Effector memory CD8-positive, alpha-beta T cell (primary cell): ENCODE measurements at regions not wholly inside any gene's neighbourhood (a gene's known extent, or its start where the extent isn't known, plus 50 kb on each side); places are given as distances from the start of the nearest gene placed in this dataset.

Source experiments
- ATAC-seq: fragments of 150-1000 bp; cut with Tn5 transposase; replicated peaks from 2 replicates; pipeline ENCODE4 v1.10.0; 2021; ENCODE audit warnings: mild to moderate bottlenecking, moderate library complexity
- DNase-seq, 3 experiments: peaks; one replicate each; pipeline ENCODE4 v3.0.0; 2021
- H3K27ac Mint-ChIP-seq, 2 donors: one replicate each; pipeline ENCODE4 v1.8.0; 2022; ENCODE audit warnings: mild to moderate bottlenecking in 2 of 2, mixed read lengths in 2 of 2, moderate library complexity in 2 of 2
- H3K27me3 Mint-ChIP-seq, 2 donors: one replicate each; pipeline ENCODE4 v1.8.0; 2022; ENCODE audit warnings: mixed read lengths in 2 of 2
- H3K36me3 Mint-ChIP-seq: one replicate; pipeline ENCODE4 v1.8.0; 2022; ENCODE audit warnings: mild to moderate bottlenecking, moderate library complexity, mixed read lengths; ENCODE audit not compliant: insufficient read depth
- H3K4me1 Mint-ChIP-seq, 2 donors: one replicate each; pipeline ENCODE4 v1.8.0; 2022; ENCODE audit warnings: low read depth in 2 of 2, mixed read lengths in 2 of 2
- H3K4me3 Mint-ChIP-seq, 2 donors: one replicate each; pipeline ENCODE4 v1.8.0; 2022; ENCODE audit warnings: mild to moderate bottlenecking in 2 of 2, mixed read lengths in 2 of 2, moderate library complexity in 2 of 2
- H3K9me3 Mint-ChIP-seq, 2 donors: one replicate each; pipeline ENCODE4 v1.8.0; 2022; ENCODE audit warnings: mixed read lengths in 2 of 2

DNA sequence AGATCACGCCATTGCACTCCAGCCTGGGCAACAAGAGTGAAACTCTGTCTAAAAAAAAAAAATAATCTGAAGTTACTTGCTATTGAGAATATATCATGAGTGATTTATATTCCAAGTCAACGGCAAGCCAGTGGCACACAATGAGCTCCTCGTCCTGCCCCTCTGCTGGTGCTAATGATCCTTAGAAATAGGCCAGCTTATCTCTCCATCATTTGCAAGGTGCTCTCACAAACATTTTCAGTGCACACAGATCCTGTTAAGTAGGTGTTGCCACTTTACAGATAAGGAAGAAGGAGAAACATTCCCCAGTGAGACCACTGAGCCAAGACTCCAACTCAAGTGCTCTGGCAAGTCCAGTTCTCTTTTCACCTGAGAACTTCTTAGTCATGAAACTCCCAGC is 91.3 kb upstream of the GPR45 start:
- Mint-ChIP-seq H3K36me3 (no peaks in the 10 kb centered on the region), H3K4me3 (no peak overlapping the region), H3K9me3 (no peaks in the 10 kb centered on the region), H3K4me1 (peaks cover 0 to 6% of the 10 kb centered on the region in 2 donors), H3K27ac (no peak overlapping the region), H3K27me3 (peaks cover 28 to 64% of the 10 kb centered on the region in 2 donors)
- DNase-seq (no peak), ATAC-seq (no peak)

DNA sequence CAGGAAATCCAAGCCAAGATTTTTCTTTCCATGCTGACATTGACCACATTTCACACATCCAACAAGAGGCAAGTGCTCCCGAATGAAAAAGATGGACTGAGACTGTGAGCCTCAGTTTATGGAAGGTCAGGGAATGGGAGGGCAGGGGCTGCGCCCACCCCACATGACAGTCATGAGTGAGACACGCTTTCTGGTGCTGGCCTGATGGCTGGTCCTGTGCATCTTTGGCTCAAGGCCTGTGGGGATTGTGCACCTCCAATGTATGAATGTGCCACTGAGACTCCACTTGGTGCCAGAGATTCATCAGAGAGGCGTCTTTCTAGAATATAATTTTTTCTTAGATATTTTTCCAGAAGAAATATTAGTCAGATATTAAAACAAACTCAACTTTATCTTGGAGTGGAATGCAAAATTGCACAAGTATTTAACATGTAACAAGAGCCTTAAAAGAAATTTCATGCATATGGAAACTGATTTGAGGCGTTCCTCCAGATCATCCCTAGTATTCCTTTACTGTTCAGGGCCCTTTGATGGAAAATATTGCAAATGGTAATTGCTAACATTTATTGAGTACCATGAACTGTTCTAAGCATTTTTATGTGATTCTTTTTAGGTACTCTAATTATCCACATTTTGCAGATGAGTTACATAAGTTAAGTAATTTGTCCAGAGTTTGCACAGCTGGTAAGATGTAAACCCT is 87.3 kb upstream of the GPR45 start:
- Mint-ChIP-seq H3K27me3 (peaks cover 33 to 61% of the 10 kb centered on the region in 2 donors), H3K27ac (no peak overlapping the region), H3K4me3 (no peak overlapping the region), H3K9me3 (peaks cover 0 to 25% of the 10 kb centered on the region in 2 donors), H3K36me3 (no peaks in the 10 kb centered on the region), H3K4me1 (no peaks in the 10 kb centered on the region)
- ATAC-seq (no peak), DNase-seq (no peak)

DNA sequence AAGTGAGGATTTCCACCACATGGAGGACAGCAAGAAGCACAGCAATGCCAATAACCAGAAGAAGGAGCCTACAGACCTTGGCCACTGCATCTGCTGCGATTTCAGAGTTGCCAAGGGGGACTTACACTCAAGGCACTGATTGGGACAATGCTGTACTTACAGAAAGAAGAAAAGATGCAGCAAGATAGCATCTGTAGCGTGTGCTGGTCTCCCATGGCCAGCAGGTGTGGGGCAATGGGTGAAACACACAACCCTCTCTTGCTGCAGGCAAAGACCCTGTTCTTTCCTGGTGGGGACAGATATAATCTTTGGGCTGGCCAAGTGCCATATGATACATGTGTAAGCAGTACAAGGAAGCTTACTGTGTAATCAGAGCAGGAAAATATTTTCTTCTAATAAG is 85.4 kb upstream of the GPR45 start:
- no peak for ATAC-seq
- H3K4me1 Mint-ChIP-seq = no peaks in the 10 kb centered on the region

DNA sequence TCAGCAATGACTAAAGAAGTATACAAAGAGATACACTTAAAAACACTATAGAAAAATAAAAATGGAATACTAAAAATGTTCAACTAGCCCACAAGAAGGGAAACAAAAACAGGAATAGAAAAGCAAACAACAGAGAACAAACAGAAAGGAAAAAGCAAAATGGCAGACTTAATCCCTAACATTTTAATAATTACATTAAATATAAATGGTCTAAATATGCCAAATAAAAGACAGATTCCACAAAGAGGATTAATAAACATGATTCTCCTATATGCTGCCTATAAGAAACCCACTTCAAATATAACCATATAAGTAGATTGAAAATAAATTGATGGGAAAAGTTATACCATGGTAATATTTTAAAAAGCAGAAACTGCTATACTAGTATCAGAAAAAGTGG is 83.5 kb upstream of the GPR45 start:
- ATAC-seq = no peak
- Mint-ChIP-seq H3K27me3 (peaks cover 22 to 45% of the 10 kb centered on the region in 2 donors), H3K4me1 (no peaks in the 10 kb centered on the region), H3K36me3 (no peaks in the 10 kb centered on the region), H3K9me3 (peaks cover 0 to 25% of the 10 kb centered on the region in 2 donors), H3K27ac (no peak overlapping the region), H3K4me3 (no peak overlapping the region)
- no peak for DNase-seq

More for the DNA sequence above, 85.4 kb upstream of the GPR45 start:
- H3K27ac Mint-ChIP-seq = no peak overlapping the region
- peaks cover 0 to 25% of the 10 kb centered on the region in 2 donors for H3K9me3 Mint-ChIP-seq
- no peak for DNase-seq
- peaks cover 33 to 58% of the 10 kb centered on the region in 2 donors for H3K27me3 Mint-ChIP-seq
- no peaks in the 10 kb centered on the region for H3K36me3 Mint-ChIP-seq
- H3K4me3 Mint-ChIP-seq = no peak overlapping the region

DNA sequence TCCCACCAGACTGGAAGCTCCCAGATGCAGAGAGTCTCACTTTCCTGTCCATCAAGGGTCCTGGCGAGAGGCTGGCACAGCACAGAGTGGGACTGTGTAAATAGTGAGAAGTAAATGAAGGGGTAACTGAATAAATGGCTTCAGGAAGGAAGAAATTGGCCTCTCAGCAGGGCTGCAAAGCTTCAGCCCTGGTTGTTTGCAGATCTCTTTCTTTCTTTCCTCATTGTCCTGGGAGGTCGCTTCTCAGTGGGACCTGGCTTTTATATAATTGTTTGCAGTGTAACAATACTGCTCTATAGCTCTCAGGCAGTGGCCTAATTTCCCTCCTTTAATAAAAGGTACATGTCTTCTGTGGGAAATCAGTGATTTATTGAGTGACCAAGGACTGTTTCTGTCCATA is 74.9 kb upstream of the GPR45 start:
- no peaks in the 10 kb centered on the region for H3K36me3 Mint-ChIP-seq
- no peak for ATAC-seq
- H3K4me3 Mint-ChIP-seq = no peak overlapping the region
- H3K27ac Mint-ChIP-seq = no peak overlapping the region
- no peaks in the 10 kb centered on the region for H3K9me3 Mint-ChIP-seq
- peaks cover 6 to 23% of the 10 kb centered on the region in 2 donors for H3K27me3 Mint-ChIP-seq
- H3K4me1 Mint-ChIP-seq = peaks cover 2 to 3% of the 10 kb centered on the region in 2 donors
- DNase-seq = no peak

DNA sequence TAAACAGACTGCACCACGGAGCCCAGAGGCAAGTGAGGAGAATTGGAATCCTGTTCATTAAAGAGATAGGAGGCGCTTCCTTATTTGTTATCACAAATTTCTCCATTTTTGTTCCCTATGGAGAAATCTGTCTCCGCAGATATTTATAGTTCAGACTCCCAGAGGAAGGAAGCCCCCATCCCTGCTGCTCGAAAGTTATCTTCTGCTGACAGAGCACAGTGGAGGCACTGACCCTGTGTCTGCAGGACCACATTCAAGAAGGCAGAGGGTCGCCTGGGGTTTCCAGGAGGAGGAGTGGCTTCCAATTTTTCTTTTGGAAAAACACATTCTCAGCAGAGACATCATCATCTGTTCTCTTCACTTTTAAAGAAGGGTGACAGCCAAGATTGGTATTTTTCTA is 73.0 kb upstream of the GPR45 start:
- DNase-seq = no peak
- Mint-ChIP-seq H3K27me3 (peaks cover 6 to 27% of the 10 kb centered on the region in 2 donors), H3K9me3 (no peaks in the 10 kb centered on the region), H3K4me1 (peaks cover 2 to 3% of the 10 kb centered on the region in 2 donors), H3K36me3 (no peaks in the 10 kb centered on the region), H3K4me3 (no peak overlapping the region), H3K27ac (no peak overlapping the region)
- no peak for ATAC-seq

DNA sequence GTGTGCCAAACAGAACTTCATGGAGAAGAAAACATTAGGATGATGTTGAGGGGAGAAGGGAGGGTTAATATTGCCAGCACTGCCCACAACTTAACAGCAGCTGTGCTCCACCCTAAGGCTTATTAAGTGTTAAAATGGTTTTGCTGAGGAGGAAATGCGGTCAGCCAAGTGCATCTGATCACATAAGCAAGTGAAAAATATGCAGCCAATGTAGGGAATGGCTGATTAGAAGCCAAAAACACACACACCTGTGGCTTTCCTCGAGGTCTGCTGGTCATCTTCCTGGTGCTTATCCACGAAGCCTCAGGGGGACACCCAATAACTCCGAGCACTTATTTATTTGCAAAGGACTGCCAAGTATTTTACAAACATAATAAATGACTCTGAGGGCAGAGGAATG is 66.3 kb upstream of the GPR45 start:
- ATAC-seq (peak; percentile 77), DNase-seq (no peak)
- H3K27me3 Mint-ChIP-seq = peaks cover 0 to 43% of the 10 kb centered on the region in 2 donors
- H3K9me3 Mint-ChIP-seq = no peaks in the 10 kb centered on the region
- H3K27ac Mint-ChIP-seq = peak overlapping the region; percentile 69 to 70
- H3K4me1 Mint-ChIP-seq = peaks cover 22 to 25% of the 10 kb centered on the region in 2 donors
- H3K36me3 Mint-ChIP-seq = no peaks in the 10 kb centered on the region
- peak overlapping the region; percentile 53 to 55 for H3K4me3 Mint-ChIP-seq

DNA sequence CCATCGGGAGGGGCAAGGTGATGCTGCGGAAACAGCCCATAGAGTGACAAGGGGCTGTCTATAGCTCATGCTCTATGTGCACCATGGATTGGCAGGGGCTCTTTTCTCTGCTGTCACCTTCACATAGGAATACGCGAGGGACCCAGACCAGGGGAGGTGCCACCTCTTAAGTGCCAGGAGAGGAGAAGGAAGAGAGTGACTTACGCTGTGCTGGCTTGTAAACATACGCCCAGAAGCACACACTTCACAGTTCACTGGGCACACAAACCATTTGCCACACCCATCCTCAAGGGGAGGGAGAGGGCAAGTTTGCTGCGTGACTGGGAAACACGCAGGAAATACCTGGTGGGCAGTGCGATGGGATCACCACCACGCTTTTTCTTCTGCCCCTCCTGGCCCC is 65.1 kb upstream of the GPR45 start:
- Mint-ChIP-seq H3K4me1 (peaks cover 22% of the 10 kb centered on the region in 2 donors), H3K4me3 (peak overlapping the region; percentile 34 to 53), H3K9me3 (no peaks in the 10 kb centered on the region), H3K36me3 (no peaks in the 10 kb centered on the region), H3K27me3 (peaks cover 0 to 38% of the 10 kb centered on the region in 2 donors), H3K27ac (peak overlapping the region; percentile 69 to 70)
- DNase-seq (no peak), ATAC-seq (peak; percentile 39)

DNA sequence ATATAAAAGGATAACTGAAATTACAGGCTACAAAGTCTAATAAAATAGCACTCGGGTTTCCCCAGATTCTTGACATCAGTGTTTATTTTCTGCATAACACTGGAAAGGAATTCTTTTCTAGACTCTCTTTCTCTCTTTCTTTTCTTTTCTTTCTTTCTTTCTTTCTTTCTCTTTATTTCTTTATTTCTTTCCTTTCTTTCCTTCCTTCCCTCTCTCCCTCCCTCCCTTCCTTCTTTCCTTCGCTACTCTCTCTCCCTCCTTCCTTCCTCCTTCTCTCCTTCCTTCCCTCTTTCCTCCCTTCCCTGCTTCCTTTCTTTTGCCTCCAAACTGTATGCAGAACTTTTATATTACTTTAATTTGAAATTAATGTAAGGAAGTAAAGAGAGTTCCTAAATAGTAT is 64.5 kb upstream of the GPR45 start:
- H3K4me3 Mint-ChIP-seq = peak overlapping the region in 1 of 2 donors; percentile 34
- H3K9me3 Mint-ChIP-seq = no peaks in the 10 kb centered on the region
- no peak for ATAC-seq
- H3K27me3 Mint-ChIP-seq = peaks cover 0 to 42% of the 10 kb centered on the region in 2 donors
- DNase-seq = no peak
- no peaks in the 10 kb centered on the region for H3K36me3 Mint-ChIP-seq
- peaks cover 22% of the 10 kb centered on the region in 2 donors for H3K4me1 Mint-ChIP-seq
- peak overlapping the region in 1 of 2 donors; percentile 69 for H3K27ac Mint-ChIP-seq

DNA sequence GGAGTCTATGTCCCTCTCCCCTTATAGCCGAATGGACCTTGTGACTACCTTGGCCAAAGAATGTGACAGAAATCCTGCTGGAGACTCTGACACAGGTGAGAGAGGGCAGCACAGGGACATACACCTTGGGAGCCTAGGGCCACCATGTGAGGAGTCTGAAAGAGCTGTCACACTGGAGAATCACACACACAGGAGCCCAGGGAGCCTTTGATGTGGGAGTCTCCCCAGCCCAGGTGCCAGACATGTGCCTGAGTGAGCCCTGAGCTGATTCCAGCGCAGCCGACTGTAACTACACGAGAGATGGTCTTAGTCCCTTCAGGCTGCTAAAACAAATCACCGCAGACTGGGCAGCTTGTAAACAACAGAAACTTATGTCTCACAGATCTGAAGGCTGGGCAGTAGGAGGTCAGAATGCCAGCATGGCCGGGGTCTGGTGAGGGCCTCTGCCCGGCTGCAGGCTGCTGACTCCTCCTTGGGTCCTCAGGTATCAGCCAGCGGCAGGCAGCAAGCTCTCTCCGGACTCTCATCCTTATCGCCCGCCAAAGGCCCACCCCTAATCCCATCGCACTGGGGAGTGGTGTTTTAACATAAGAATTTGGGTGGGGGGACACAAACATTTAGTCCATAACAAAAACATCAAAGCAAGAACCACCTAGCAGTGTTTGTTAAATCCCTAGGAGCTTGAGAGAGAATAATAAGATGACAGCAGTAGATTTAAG is 63.8 kb upstream of the GPR45 start:
- Mint-ChIP-seq H3K4me3 (no peak overlapping the region), H3K36me3 (no peaks in the 10 kb centered on the region), H3K9me3 (no peaks in the 10 kb centered on the region), H3K27ac (no peak overlapping the region), H3K4me1 (peaks cover 22% of the 10 kb centered on the region in 2 donors), H3K27me3 (peaks cover 6 to 49% of the 10 kb centered on the region in 2 donors)
- ATAC-seq (no peak), DNase-seq (no peak)

DNA sequence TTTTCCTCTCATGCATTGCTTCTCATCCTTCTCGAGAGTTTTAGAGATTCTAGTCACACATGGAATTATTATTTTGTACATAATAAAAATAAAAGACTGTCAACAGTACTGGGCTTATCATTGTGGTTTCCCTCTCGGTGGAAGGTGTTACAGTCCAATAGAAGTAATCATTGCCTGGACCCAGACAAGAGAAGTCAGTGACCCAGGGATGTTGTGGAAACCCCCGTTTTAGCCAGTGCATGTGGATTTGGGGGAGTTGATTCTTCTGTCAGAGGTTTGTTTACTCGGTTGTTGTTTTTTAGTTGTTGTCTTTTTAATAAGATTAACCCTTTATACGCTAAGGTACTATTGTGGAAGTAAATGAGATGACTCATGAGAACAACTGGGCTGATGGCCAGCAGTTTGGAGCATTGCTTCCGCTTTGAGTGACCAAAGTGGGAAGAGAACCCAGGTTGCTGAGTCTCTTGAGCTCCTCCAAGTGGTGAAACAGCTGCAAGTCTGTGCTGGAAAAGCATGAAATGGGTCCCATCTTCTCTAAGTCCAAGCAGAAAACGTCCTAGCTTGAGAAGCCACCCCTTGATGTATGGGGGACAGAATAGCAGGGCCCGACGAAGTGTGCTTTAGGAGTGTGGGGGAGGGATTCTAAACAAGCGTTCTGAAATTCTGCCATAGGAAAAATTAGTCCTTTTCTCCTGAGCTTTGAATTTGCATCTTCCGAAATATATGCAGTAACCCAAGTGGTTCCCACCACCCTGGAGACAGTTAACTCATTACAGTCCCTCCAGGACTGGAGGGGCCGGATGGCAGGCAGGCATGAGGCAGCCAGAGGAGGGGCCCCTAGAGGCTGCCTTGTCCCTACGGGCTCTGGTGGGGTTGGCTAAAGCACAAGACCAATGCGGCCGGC is 61.8 kb upstream of the GPR45 start:
- Mint-ChIP-seq H3K27me3 (peaks cover 18 to 52% of the 10 kb centered on the region in 2 donors), H3K27ac (no peak overlapping the region), H3K4me1 (peaks cover 10 to 14% of the 10 kb centered on the region in 2 donors), H3K36me3 (no peaks in the 10 kb centered on the region), H3K9me3 (no peaks in the 10 kb centered on the region), H3K4me3 (no peak overlapping the region)
- ATAC-seq = no peak
- no peak for DNase-seq

DNA sequence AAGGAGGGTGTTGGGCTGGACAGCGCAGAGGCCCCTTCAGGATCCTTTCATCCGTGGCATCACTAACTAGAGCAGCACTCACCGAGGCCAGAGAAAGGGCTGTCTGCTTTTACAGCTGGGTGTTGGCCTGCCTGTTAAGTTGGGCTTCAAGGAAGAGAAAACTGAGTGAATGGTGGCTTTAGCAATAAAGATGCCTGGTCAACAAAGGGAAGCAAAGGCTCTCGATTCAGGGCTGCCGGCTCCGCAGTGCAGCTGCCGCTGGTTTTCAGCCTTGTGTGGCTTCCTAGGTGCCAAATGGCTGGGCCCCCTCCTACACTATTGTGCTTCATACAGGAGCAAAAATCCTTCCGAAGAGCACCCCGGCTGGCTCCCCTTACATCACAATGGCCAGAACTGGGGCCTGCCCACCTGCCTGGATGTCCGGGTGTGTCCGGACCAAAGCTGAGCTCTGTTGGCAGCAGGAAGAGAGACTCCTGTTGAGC is 61.0 kb upstream of the GPR45 start:
- H3K27me3 Mint-ChIP-seq = peaks cover 26 to 52% of the 10 kb centered on the region in 2 donors
- H3K9me3 Mint-ChIP-seq = no peaks in the 10 kb centered on the region
- H3K4me1 Mint-ChIP-seq = peaks cover 5 to 8% of the 10 kb centered on the region in 2 donors
- ATAC-seq = no peak
- no peak overlapping the region for H3K27ac Mint-ChIP-seq
- no peak for DNase-seq
- no peak overlapping the region for H3K4me3 Mint-ChIP-seq
- no peaks in the 10 kb centered on the region for H3K36me3 Mint-ChIP-seq

DNA sequence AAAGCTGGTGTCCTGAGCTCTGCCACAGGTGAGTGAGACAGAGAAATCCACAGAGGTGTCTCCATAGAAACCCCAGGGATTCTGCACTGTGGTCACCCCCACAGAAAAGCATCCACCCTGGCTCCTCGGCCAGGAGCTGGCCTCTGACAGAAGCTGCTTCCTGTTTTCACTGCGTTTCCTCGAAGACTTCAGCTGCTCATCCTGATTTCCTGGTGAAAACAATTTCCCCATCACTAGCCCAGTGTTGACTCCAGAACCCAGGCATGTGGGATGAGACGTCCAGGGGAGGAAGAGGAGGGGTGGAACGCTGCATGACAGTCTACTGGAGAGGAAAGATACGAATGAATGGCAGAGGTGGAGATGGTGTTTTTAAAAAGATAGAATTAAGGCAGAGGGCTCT is 60.3 kb upstream of the GPR45 start:
- H3K27ac Mint-ChIP-seq = no peak overlapping the region
- no peaks in the 10 kb centered on the region for H3K9me3 Mint-ChIP-seq
- H3K4me1 Mint-ChIP-seq = peaks cover 4 to 5% of the 10 kb centered on the region in 2 donors
- DNase-seq = no peak
- no peak overlapping the region for H3K4me3 Mint-ChIP-seq
- no peak for ATAC-seq
- peaks cover 27 to 50% of the 10 kb centered on the region in 2 donors for H3K27me3 Mint-ChIP-seq
- H3K36me3 Mint-ChIP-seq = no peaks in the 10 kb centered on the region
